ENCODE measurements at regions not wholly inside any gene's neighbourhood (a gene's known extent, or its start where the extent isn't known, plus 50 kb on each side); places are given as distances from the start of the nearest gene placed in this dataset.

DNA sequence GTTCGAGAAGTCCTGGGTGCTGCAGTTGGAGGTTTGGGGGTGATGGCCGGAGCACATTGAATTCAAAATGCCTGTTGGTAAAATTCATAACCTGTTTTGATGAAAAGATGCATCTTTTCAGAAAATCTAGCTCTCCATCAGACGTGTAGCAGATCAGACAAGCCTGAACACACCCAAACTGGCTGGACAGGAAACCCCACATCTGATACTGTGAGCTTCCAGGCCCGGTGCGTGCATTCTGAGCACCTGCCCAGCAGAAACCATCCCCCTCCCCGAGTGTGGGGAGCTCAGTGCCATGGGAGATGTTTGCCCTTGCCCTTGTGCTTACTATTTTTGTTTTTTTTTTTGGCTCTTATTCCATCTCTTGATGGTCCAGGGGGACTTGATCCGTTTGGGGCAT is 417.1 kb downstream of the TCERG1L start:
- intact Hi-C loops (cut with micrococcal nuclease): no loop called here
- H3K9me2 ChIP-seq (replicated peaks; ENCODE audit: low read length): no peaks in the 10 kb centered on the region
- H3F3A ChIP-seq (ENCODE audit: low read length, unreplicated experiment): no peaks in the 10 kb centered on the region
- no peak overlapping the region for H2AFZ ChIP-seq (ENCODE audit: low read length)
- no peaks in the 10 kb centered on the region for H3K27me3 ChIP-seq (ENCODE audit: low read length)
- TF ChIP-seq EZH2 (IDR thresholded peaks at IDR 0.05; ENCODE audit: low read length, unreplicated experiment) (no peak), EZH2phosphoT487 (IDR thresholded peaks at IDR 0.05; ENCODE audit: borderline replicate concordance, low read length) (no peak)
- TF ChIP-seq, protein P1, sequence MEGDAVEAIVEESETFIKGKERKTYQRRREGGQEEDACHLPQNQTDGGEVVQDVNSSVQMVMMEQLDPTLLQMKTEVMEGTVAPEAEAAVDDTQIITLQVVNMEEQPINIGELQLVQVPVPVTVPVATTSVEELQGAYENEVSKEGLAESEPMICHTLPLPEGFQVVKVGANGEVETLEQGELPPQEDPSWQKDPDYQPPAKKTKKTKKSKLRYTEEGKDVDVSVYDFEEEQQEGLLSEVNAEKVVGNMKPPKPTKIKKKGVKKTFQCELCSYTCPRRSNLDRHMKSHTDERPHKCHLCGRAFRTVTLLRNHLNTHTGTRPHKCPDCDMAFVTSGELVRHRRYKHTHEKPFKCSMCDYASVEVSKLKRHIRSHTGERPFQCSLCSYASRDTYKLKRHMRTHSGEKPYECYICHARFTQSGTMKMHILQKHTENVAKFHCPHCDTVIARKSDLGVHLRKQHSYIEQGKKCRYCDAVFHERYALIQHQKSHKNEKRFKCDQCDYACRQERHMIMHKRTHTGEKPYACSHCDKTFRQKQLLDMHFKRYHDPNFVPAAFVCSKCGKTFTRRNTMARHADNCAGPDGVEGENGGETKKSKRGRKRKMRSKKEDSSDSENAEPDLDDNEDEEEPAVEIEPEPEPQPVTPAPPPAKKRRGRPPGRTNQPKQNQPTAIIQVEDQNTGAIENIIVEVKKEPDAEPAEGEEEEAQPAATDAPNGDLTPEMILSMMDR (conservative IDR thresholded peaks at IDR 0.05; ENCODE audit: low read depth, low read length): no peak
- no peak overlapping the region for H3K4me2 ChIP-seq (ENCODE audit: low read length)
- H3K27ac ChIP-seq (ENCODE audit: low read length): no peak overlapping the region
- H3K4me1 ChIP-seq (ENCODE audit: insufficient read depth, low read length): no peaks in the 10 kb centered on the region
- H3K9ac ChIP-seq (ENCODE audit: low read length): no peak overlapping the region
- ATAC-seq (no peak), DNase-seq (no peak)
- no TSS peak for BruUV-seq (replicated peaks)
- no peaks in the 10 kb centered on the region for H4K20me1 ChIP-seq (ENCODE audit: low read length)
- no peaks in the 10 kb centered on the region for H3K36me3 ChIP-seq (ENCODE audit: low read depth, low read length)
- no peaks in the 10 kb centered on the region for H3K9me3 ChIP-seq (ENCODE audit: low read length)
- H3K4me3 ChIP-seq (ENCODE audit: low read length): no peak overlapping the region
- H3K79me2 ChIP-seq (ENCODE audit: low read length): no peaks in the 10 kb centered on the region
- CTCF ChIA-PET: no interaction called here
- POLR2A ChIA-PET (ENCODE audit: unreplicated experiment): no interaction called here

DNA sequence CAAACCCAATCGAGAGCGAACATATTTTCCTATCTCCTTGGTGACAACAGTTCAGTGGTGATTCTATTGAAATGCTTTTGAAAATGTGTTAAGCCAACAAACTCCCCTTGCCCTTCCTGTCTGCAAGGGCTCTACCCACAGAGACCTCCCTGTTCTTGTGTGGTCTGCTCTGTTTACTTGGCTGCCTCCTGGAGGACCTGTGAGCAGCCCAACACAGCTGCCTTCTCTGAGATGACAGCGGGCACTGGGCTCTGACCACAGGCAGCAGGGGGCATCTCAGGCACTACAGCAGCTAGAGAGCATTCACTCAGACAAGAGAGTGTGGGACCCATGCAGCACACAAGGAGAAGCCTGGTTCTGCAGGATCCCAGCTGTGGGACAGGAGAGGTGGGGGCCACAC is 416.4 kb downstream of the TCERG1L start:
- no peak overlapping the region for H3K9ac ChIP-seq (ENCODE audit: low read length)
- no peaks in the 10 kb centered on the region for H3K36me3 ChIP-seq (ENCODE audit: low read depth, low read length)
- no peaks in the 10 kb centered on the region for H3K9me3 ChIP-seq (ENCODE audit: low read length)
- H3K79me2 ChIP-seq (ENCODE audit: low read length): no peaks in the 10 kb centered on the region
- no TSS peak for BruUV-seq (replicated peaks)
- no peaks in the 10 kb centered on the region for H3F3A ChIP-seq (ENCODE audit: low read length, unreplicated experiment)
- intact Hi-C loops (cut with micrococcal nuclease): no loop called here
- H3K27me3 ChIP-seq (ENCODE audit: low read length): no peaks in the 10 kb centered on the region
- no peak overlapping the region for H3K27ac ChIP-seq (ENCODE audit: low read length)
- TF ChIP-seq, protein P1 (conservative IDR thresholded peaks at IDR 0.05; ENCODE audit: low read depth, low read length): no peak
- TF ChIP-seq EZH2 (IDR thresholded peaks at IDR 0.05; ENCODE audit: low read length, unreplicated experiment) (no peak), EZH2phosphoT487 (IDR thresholded peaks at IDR 0.05; ENCODE audit: borderline replicate concordance, low read length) (no peak)
- POLR2A ChIA-PET (ENCODE audit: unreplicated experiment): no interaction called here
- no peaks in the 10 kb centered on the region for H3K9me2 ChIP-seq (replicated peaks; ENCODE audit: low read length)
- DNase-seq (no peak), ATAC-seq (no peak)
- H3K4me1 ChIP-seq (ENCODE audit: insufficient read depth, low read length): no peaks in the 10 kb centered on the region
- CTCF ChIA-PET: no interaction called here
- H2AFZ ChIP-seq (ENCODE audit: low read length): no peak overlapping the region
- H4K20me1 ChIP-seq (ENCODE audit: low read length): no peaks in the 10 kb centered on the region
- H3K4me2 ChIP-seq (ENCODE audit: low read length): no peak overlapping the region
- no peak overlapping the region for H3K4me3 ChIP-seq (ENCODE audit: low read length)

DNA sequence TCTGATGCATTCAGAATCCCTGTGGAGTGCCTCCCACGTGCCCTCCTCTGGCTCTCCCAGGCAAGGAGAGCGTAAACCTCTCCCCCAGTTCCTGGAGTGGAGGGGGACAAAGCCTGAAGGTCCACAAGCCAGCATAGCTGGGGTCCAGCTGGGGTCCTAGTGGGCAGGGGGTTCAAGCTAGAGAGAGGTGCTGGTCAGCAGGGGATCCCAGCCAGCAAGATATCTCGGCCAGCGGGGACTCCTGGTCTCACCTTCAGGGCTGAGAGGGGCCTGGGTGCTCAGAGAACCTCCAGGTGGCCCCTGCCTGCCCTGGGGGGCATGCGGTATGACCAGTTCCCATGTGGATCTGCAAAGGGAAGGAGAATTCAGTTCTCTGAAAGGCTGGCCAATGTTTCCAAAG is 413.7 kb downstream of the TCERG1L start:
- H3K9ac ChIP-seq (ENCODE audit: low read length): no peak overlapping the region
- no peak overlapping the region for H3K27ac ChIP-seq (ENCODE audit: low read length)
- no peak for ATAC-seq
- H3K9me3 ChIP-seq (ENCODE audit: low read length): no peaks in the 10 kb centered on the region
- no peaks in the 10 kb centered on the region for H3K4me1 ChIP-seq (ENCODE audit: insufficient read depth, low read length)
- H2AFZ ChIP-seq (ENCODE audit: low read length): no peak overlapping the region
- no peaks in the 10 kb centered on the region for H3K79me2 ChIP-seq (ENCODE audit: low read length)
- no peaks in the 10 kb centered on the region for H3F3A ChIP-seq (ENCODE audit: low read length, unreplicated experiment)
- no peaks in the 10 kb centered on the region for H4K20me1 ChIP-seq (ENCODE audit: low read length)
- POLR2A ChIA-PET (ENCODE audit: unreplicated experiment): no interaction called here
- no peaks in the 10 kb centered on the region for H3K36me3 ChIP-seq (ENCODE audit: low read depth, low read length)
- no peaks in the 10 kb centered on the region for H3K27me3 ChIP-seq (ENCODE audit: low read length)
- CTCF ChIA-PET: no interaction called here
- no peak overlapping the region for H3K4me2 ChIP-seq (ENCODE audit: low read length)
- intact Hi-C loops (cut with micrococcal nuclease): no loop called here
- no TSS peak for BruUV-seq (replicated peaks)
- TF ChIP-seq, protein P1 (conservative IDR thresholded peaks at IDR 0.05; ENCODE audit: low read depth, low read length): no peak
- TF ChIP-seq EZH2 (IDR thresholded peaks at IDR 0.05; ENCODE audit: low read length, unreplicated experiment): no peak
- no peak for TF ChIP-seq EZH2phosphoT487 (IDR thresholded peaks at IDR 0.05; ENCODE audit: borderline replicate concordance, low read length)
- H3K9me2 ChIP-seq (replicated peaks; ENCODE audit: low read length): no peaks in the 10 kb centered on the region
- H3K4me3 ChIP-seq (ENCODE audit: low read length): no peak overlapping the region
- no peak for DNase-seq
